ENCODE measurements at regions not wholly inside any gene's neighbourhood (a gene's known extent, or its start where the extent isn't known, plus 50 kb on each side); places are given as distances from the start of the nearest gene placed in this dataset.

DNA sequence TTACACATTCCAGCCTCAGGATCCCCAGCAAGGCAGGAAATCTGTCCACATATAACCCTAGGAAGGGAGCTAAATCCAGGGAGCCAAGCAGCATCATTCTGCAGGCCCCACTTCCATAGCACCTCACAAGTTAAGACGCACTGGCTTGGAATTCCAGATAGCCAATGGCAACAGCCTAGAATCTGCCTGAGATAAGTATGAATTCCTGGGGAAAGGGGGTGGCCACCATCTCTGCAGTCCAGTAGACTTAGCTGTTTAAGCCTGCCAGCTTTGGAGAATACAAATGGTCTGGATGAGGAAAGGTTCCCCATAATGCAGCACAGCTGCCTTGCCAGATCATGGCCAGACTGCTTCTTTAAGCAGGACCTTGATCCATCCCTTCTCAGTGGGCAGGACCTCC, 179.4 kb upstream of the PRSS1 start:
- TF ChIP-seq, protein P1, sequence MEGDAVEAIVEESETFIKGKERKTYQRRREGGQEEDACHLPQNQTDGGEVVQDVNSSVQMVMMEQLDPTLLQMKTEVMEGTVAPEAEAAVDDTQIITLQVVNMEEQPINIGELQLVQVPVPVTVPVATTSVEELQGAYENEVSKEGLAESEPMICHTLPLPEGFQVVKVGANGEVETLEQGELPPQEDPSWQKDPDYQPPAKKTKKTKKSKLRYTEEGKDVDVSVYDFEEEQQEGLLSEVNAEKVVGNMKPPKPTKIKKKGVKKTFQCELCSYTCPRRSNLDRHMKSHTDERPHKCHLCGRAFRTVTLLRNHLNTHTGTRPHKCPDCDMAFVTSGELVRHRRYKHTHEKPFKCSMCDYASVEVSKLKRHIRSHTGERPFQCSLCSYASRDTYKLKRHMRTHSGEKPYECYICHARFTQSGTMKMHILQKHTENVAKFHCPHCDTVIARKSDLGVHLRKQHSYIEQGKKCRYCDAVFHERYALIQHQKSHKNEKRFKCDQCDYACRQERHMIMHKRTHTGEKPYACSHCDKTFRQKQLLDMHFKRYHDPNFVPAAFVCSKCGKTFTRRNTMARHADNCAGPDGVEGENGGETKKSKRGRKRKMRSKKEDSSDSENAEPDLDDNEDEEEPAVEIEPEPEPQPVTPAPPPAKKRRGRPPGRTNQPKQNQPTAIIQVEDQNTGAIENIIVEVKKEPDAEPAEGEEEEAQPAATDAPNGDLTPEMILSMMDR (optimal IDR thresholded peaks at IDR 0.05 in 1 of 3, IDR thresholded peaks at IDR 0.05 in 1 of 3, conservative IDR thresholded peaks at IDR 0.05 in 1 of 3; ENCODE audit: extremely low read depth in 1 of 3, insufficient read depth in 2 of 3, low read length in 3 of 3) = no peak
- no peak for TF ChIP-seq EZH2 (IDR thresholded peaks at IDR 0.05; ENCODE audit: low read length)
